ENCODE measurements at regions not wholly inside any gene's neighbourhood (a gene's known extent, or its start where the extent isn't known, plus 50 kb on each side); places are given as distances from the start of the nearest gene placed in this dataset.

DNA sequence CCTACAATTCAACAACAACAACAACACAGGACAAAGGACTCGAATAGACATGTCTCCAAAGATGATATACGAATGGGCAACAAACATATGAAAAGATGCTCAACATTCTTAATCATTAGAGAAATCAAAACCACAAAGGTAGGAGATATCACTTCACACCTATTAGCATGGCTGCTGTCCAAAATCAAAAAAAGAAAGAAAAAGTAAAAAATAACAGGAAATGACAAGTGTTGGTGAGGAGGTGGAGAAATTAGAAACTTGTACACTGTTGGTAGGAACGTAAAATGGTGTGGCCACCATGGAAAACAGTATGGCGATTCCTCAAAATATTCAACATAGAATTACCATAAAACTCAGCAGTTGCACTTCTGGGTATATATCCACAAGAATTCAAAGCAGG, 312.3 kb upstream of the STT3B start:
- DNase-seq (ENCODE audit: low read depth in 2 of 2), result no peak

DNA sequence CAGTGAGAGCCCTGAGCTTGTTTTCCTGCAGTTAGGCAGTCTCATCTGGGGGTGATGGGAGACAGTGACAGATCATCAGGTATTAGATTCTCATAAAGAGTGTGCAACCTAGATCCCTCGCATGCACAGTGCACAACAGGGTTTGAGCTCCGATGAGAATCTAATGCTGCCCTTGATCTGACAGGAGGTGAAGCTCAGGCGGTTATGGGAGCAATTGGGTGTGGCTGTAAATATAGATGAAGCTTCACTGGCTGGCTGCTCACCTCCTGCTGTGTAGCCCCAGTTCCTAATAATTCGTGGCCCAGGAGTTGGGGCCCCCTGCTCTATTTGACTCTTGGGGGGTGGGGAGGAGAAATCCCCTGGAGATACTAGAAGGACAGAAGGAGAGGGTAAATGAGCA, 309.4 kb upstream of the STT3B start:
- no peak for DNase-seq (ENCODE audit: low read depth in 2 of 2)

DNA sequence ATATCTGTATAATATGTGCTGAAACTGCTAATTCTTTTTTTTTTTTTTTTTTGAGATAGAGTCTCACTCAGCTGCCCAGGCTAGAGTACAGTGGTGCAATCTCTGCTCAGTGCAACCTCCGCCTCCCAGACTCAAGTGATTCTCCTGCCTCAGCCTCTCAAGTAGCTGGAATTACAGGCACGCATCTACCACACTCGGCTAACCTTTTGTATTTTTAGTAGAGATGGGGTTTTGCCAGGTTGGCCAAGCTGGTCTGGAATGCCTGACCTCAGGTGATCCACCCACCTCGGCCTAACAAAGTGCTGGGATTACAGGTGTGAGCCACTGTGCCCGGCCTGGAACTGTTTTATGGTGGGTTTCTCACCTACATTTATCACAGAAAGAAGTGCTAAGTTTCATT, 307.8 kb upstream of the STT3B start:
- no peak for DNase-seq (ENCODE audit: low read depth in 2 of 2)

DNA sequence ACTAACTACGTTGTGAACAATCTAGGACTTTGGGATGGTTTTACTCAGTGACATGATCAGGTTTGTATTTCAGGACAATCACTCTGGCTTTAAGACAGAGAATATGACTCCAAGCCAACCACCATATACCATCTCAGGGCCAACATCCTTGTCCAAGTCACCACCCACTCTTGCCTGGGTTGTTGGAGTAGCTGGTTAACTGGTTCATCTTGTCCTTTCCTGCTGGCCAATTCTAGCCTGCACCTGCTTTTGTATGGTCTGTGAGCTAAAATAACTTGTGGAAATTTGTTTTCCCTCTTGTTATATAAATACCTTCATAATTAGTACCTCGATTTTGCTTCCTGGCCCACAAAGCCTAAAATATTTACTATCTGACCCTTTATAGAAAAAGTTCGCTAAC, 306.8 kb upstream of the STT3B start:
- no peak for DNase-seq (ENCODE audit: low read depth in 2 of 2)

DNA sequence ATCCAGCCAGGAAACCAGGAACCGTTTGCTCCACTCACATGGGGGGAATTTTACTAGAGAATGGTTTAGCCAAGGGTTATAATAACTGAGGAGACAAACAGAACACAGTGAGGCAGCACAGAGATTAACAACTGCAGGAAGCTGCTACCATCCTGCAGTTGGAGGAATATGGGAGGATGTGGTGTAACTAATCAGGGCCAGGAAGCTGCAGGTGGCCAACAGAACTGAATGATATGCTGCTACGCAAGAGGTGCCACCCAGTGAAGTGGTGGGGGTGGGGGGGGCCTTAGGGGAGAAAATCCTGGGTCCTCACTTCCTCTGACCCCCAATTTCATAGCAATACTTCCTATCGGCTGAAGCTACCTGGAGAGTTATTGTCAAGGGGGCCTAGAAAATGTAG, 306.4 kb upstream of the STT3B start:
- no peak for DNase-seq (ENCODE audit: low read depth in 2 of 2)

DNA sequence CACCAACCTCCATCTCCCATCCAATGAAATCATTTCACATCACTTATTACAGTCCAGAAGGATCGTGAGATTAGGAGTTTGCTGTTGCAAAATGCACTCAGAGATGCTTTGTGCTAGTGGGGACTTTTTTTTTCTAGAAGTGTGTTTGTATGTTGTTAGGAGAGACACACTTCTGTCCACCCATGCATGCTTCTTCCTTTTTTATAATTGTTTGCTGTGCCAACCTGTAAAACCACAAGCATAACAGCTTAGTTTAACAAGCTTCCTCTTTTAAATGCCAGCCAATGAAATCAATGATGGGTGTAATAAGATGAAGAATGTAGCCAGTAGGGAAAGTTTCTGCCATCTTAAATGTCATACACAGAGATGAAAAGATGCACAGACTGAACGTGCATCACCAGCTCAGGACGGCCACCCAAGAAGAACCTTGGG, 305.6 kb upstream of the STT3B start:
- no peak for DNase-seq (ENCODE audit: low read depth in 2 of 2)

DNA sequence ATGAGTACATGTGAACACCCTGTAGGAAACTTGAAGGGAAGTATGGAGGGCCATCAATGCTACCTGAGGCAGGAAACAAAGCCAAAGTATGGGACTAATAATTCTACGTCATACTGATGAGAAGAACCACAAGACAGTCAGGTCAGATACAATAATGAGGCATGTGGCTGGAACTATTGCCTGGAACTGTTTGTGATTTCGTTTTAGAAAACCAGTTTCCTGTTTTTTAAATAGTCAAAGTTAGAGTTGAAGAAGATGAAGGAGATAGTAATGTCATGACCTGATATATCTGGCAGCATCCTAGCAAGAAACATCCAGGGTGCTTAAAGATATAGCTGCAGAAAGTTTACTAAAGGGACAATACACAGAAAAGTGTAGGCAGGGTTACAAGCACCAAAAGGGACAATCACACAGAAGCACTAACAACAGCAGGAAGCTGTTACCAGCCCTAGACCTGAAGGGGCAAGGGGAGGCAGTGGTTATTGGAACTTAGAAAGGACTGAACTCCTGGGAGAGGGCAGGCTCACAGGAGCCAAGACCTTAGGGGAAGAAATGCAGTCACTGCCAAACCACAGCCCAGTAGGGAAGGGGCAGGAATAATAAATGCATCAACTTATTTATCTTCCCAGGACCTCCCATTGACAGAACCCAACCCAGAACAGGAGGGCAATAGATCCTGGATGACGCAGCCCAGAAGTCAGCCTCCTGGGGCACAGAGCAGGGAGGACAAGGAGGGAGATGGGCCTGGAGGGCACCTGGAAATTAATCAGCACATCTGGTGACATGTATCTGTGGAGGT, 302.1 kb upstream of the STT3B start:
- no peak for DNase-seq (ENCODE audit: low read depth in 2 of 2)

DNA sequence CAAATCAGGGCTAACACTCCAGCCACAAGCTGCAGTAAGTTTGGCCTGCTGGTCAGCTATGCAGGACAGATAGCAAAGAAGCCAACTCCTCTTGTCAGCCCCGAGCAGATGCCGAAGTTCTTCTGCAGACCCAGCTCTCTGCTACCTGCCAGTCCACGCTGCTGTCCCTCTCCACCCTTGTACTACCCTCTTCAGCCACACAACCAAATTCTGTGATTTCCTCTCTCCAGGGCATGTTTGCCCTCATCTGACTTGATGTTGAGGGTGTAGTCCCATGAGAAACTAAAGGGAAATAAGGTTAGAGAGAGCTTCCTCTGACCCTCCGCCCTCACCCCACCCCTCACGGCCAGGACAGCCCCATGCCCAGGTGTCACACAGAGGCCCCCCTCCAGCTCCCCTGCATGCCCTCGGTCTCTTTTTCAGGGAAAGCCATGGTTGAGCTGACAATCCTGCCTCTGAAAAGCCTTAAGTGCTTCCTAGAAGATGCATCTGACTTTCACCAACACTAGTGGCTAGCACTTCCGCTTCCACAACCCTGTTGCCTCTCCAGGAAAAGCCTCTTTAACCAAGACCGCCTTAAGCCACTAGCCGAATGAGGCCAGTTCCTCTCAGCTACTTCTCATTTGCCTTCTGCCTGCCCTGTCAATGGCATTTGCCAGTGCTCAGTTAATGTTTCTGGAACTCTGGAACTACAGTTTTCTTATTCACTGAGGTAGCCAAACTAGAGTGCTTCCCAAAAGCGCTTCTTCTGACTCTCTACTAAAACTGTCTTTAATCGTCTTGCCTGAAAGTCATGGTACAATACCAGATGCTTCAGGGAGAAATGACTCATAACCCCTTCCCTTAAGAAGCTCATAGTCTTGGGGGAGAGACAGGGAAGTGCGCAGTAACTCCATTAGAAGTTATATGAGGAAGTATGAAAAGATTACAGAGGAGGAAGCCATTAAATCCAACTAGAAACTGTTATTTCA, 300.4 kb upstream of the STT3B start:
- no peak for DNase-seq (ENCODE audit: low read depth in 2 of 2)

DNA sequence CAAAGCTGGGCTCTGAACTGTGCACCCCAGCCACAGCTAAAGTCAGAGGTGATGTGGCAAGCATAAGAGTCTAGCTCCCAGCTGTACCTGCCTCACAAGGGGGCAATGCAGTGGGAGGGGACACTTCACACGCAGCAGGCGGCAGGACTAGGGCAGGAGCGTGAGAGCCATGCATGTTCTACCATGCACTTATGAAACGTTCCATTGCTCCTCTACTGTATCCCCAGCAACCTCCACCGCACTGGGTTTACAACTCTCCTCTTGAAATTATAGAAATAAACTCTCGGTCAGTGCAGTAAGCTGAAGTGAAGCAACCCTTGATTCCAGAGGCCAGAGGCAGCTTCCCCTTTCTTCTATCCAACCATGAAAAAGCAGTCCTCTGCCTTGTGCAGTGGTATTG, 298.6 kb upstream of the STT3B start:
- DNase-seq (ENCODE audit: low read depth in 2 of 2), result no peak

DNA sequence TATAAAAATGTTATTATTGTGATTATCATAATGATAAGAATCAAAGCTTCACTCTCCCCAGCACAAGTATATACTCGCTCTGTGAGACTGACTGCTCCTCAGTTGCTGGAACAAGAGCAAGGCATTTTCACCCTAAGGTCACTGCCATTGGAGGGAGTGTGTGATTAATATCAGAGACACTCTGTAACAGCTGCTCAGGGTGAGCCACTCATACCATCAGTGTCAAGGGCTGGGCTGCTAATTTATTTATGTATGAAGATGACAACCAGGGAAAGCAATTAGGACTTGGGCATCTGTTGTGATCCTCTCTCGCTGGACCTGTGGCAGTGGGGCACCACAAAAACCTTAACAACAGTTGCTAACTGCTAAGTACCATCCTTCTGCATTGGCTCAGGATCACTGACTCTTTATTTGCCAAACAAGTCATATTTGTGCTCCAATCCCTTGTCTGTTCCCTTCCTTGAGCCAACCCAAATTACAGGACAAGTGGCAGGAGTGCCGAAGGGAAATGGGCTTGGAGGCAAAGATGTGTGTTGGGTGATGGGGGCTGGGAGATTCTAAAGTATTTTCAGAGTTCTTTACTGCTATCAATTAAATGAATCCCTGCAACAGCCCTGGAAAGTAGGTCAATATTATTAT, 297.5 kb upstream of the STT3B start:
- DNase-seq (ENCODE audit: low read depth in 2 of 2), result no peak

DNA sequence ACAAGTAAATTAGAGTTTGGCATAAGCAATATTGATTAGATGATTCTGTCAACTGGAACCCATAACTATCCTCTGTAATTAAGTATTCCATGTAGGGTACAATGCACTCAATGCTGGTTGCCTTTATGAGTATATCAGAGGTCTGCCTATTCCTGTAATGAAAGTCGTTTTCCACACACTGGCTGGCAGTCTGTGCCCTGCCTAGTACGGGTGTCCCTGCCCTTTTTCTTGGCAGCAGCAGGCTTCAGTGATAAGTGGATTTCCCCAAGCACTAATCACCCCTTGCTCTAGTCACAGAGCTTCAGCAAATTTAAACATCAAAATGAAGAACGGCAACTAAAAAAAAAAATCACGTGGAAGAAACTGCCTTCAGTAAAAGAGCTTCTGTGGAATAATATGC, 294.8 kb upstream of the STT3B start:
- DNase-seq (ENCODE audit: low read depth in 2 of 2), result no peak

DNA sequence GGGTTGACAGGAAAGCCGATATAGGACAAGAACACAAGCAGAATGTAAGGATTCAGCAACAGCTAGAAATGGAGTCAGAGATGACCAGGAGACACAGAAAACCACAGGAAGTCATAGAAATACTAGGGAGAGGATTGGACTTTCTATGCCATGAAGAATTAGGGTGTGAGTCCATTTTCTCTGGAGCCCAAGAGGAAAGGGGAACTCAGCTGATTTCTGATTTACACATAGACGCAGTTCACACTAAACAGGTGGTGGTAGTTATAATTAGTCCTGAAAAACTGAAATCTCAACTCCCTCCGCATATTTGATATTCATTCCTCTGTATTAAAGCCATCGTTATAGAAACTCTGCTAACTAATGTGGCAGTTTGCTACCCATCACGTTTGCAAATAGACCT, 292.7 kb upstream of the STT3B start:
- no peak for DNase-seq (ENCODE audit: low read depth in 2 of 2)

DNA sequence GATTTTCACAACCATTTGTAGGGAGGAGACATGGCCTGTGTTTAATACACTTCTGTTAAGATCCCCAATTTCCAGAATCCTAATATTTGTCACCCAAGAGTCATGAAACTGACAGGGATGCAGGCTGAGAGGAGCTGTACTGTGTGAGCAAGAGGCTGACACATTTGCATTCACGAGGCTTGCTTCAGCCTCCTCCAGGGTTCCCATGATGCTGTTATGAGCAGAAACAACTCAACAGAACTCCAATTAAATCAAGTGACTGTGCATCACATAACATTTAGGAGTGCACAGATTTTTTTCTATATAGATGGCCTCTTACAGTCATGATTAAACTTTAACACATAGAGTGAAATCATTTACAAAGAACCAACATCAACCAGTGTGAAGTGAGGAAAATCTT, 292.3 kb upstream of the STT3B start:
- no peak for DNase-seq (ENCODE audit: low read depth in 2 of 2)

DNA sequence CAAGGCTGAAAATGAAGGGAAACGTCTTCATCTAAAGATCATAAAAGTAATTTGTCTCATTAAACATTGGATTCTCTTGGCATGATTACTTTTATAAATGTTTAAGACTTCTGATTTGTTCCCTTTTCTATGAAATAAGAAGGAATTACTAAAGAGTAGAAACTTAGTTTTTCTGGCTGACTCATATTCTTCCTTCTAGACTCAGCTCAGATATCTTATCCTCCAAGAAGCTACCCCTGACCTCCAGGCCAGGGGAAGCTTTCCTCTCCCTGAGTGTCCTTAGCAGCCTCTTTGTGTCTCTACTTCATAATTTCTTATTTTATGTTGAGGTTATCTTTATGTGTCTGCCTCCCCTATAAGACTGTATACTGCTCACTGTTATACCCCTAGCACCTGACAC, 291.9 kb upstream of the STT3B start:
- DNase-seq (ENCODE audit: low read depth in 2 of 2), result no peak

DNA sequence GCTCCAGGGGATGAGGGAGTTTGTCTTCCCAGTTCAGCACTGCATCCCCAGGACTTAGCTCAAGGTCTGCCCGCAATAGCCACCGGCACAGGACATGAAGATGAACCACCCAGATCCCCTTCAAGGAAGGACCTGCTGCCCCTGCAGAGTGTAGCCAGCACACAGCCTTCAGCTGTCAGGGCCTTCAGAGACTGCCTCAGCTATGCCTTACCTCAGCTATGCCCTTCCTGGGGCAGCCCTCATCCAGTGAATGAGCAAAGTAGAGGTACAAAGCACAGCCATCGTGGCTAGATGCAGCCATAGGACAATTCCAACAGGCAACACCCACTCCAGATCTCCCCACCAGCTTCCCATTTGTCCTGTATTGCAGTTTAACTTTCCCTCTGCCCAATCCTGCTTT, 291.2 kb upstream of the STT3B start:
- DNase-seq (ENCODE audit: low read depth in 2 of 2), result no peak

DNA sequence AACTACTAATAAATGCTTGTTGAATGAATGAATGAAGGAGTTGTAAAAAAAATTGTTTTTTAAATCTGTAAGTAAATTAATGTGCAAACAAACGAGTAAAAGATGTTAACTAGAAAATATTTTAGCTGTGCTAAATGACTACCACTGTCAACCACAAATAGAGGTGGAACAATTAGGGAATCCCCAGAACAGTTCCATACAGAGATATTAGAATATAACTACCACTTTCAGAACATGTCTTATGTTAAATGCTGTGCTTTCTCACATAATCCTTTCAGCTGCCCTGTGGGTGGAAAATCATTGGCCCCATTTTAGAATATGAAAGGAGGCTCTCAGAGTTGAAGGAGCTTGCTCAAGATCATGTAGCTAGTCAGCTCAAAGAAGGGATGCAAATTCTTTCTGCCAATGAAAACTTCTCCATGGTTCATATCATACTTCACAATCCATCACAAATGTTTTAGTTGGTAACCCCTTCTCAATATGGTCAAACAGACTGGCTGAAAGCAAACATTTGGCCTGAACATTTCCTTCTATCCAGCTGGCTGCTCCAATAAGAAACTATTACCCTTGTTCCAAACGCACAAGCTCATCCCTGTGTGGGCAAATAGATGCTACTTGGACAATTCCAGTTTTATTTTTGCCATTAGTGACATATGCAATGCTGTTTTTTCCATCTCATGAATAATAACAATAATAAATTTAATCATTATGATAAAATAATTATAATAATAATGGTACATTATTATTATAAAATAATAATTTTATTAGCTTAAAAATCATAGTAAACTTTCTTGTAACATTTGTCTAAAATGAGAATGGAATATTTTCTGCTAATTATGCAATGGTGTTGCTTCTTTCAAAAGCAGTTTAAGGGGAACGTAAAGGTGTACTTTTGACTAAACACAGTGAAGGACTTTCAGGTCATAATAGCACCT, 290.4 kb upstream of the STT3B start:
- DNase-seq (ENCODE audit: low read depth in 2 of 2), result no peak

DNA sequence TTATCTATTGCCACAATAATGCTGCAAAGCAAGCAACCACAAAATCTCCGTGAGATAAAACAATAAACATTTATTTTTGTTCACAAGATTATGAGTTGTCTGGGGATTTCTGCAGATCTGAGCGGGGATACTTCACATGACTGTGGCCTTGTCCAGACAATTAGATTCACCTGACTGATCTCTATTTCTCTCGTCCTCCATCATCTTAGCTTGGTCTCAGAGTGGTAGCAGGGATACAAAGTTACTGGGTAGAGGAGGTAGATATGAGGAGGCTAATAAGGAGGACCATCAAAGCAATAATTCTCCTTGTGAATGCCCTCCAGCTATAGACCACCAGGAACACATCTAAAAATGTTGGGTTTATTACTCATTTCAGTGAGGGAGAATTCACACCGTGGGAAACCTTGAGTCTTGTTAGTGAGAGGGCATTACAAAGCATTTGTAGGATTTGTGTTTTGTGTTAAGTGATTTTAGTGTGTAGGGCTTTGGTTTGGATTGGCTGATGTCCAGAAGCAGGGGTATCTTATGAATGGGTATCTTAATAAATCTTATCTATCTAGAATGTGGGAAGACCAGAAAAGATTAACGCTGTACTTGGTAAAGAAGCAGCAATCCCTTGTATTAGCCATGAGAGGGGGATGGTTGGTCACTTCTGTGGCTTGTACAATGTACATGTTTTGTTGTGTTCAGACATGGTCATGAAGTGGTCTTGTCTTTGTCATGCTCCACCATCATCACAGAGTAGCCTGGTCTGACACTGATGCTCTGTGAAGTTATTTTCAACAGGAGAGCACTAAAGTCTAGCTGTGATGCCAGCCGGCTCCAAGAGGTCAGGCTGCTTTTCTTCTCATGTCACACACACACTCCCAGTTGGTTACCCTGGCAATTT, 287.6 kb upstream of the STT3B start:
- no peak for DNase-seq (ENCODE audit: low read depth in 2 of 2)

DNA sequence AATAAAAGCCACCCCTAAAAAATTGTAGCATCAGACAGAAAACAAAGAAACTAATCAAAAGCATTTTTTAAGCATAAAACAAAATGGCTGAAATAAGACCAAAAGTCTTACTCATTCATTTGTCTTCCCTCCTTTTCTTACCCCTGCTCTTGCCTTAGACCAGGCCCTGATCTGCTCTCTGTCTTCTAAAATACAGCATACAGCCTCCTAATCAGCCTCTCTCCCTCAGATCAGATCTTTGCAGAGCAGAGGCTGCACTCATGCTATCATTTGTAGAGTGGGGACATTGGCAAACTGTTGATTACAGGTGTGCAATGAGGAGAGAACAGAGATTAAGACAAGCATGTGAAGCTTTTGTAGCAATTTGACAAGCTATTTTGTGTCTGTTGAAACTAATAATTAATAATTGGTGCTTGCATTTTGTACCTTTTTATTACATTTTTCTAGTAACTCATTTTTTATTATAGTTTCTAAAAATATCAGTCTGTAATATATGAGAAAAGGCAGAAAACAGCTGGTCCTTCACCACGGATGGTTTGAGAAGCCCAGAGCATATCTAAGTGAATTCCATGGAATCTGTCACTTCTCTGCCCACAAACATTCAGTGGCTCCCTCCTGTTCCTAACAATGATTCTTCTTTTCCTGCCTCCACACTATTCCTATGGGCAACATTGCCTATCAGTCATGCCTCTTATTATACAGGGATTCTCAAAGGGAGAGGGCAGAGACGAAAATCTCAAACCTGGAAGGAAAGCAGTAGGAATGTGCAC, 286.2 kb upstream of the STT3B start:
- DNase-seq (ENCODE audit: low read depth in 2 of 2), result no peak

DNA sequence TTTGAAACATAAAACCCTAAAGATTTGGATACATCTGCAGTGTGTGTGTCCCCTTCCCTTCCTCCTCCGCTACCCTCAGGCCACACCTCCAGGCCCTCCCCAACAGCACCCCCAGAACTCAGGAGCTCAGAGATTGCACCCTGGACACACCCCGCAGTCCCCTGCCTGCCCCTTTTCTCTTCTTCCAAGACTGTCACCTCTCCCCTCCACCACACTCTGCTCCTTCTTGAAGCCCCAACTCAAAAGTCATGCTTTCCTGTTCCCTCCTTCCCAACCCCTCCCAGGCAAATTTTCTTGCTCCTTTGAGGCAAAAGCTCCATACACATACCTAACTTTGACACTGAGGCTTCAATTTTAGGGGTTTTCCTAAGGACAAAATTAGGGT, 285.7 kb upstream of the STT3B start:
- DNase-seq (ENCODE audit: low read depth in 2 of 2), result no peak

Measured in activated CD8-positive, alpha-beta memory T cell treated with anti-CD3 and anti-CD28 coated beads for 4 hours (primary cell).